G401 (cell line): ENCODE measurements at regions not wholly inside any gene's neighbourhood (a gene's known extent, or its start where the extent isn't known, plus 50 kb on each side); places are given as distances from the start of the nearest gene placed in this dataset.
"Not testable (repeated sequence)": the region's sequence is repeated elsewhere in the genome, so short reads cannot be mapped to it uniquely, and the experiment has no call there.

Experiments
- DNase-seq: peaks from one replicate; pipeline ENCODE4 v3.0.0-alpha.2; 2015; ENCODE audit warnings: low spot score
- in situ Hi-C: cut with HindIII; loops from 2 replicates; pipeline ENCODE4 v1.10.0; 2016; ENCODE audit warnings: low sequenced_read_pairs, mixed read lengths

DNA sequence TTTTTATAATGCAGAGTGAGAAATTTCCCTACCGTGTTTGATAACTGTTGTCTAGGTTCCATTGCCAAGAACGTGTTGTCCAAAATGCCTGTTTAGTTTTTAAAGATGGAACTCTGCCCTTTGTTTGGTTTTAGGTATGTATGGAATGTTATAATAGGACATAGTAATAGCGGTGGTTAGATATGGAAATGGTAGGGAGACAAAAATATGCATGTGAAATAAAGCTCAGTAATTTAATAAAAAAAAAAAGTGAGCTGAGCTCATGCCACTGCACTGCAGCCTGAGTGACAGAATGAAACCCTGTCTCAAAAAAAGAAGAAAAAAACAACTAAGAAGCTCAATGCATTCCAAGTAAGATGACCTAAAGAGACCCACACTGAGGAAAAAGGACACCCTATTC lies 72.9 kb downstream of the ZNF783 start:
- in situ Hi-C loops: no loop called here
- DNase-seq: no peak

DNA sequence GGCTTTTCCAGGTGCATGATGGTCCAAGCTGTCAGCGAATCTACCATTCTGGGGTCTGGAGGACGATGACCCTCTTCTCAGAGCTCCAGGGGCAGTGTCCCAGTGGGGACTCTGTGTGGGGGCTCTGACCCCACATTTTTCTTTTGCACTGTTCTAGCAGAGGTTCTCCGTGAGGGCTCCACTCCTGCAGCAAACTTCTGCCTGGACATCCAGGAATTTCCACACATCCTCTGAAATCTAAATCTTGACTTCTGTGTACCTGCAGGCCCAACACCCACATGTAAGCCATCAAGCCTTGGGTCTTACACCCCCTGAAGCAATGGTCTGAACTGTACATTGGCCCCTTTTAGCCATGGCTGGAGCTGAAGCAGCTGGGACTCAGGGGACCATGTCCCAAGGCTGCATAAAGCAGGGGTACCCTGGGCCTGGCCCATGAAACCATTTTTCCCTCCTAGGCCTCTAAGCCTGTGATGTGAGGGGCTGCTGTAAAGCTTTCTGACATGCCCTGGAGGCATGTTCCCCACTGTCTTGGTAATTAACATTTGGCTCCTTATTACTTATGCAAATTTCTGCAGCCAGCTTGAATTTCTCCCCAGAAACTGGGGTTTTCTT lies 86.9 kb downstream of the ZNF783 start:
- in situ Hi-C loops: no loop called here

DNA sequence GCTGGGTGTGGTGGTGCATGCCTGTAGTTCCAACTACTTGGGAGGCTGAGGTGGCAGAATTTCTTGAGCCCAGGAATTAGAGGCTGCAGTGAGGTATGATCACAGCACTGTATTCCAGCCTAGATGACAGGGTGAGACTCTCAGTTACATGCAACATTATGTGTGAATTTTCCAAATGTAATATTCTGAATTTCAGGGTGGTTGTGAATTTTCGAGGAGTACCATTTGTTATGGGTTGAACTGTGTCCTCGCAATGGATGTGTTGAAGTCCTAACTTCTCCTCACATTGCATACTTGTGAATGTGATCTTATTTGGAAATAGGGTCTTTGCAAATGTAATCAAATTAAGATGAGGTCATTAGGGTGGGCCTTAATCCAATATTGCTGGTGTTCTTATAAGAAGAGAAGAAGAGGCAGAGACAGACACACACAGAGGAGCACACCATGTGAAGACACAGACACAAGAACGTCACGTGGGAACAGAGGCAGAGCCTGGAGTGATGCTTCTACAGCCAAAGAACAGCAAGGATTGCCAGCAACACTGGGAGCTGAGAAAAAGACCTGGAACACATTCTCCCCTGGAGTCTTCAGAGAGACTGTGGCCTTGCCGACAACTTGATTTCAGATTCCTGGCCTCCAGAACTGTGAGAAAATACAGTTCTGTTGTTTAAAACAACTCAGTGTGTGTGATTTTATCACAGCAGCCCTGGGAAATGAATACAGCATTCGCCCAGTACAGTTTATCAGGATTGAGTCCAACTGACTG lies 91.9 kb downstream of the ZNF783 start:
- in situ Hi-C loops: no loop called here
- DNase-seq: peak; percentile 68

More for the DNA sequence above, 86.9 kb downstream of the ZNF783 start:
- no peak for DNase-seq

DNA sequence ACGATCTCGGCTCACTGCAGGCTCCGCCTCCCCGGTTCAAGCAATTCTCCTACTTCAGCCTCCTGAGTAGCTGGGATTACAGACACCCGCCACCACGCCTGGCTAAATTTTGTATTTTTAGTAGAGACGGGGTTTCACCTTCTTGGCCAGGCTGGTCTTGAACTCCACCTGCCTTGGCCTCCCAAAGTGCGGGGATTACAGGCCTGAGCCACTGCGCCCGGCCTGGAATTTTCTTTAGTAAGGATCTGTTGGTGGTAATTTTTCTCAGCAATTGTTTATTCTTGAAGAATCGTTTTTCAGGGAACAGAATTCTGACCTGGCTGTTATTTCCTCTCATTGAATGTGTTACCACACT lies 93.0 kb downstream of the ZNF783 start:
- DNase-seq, in situ Hi-C loops: not testable (repeated sequence)

DNA sequence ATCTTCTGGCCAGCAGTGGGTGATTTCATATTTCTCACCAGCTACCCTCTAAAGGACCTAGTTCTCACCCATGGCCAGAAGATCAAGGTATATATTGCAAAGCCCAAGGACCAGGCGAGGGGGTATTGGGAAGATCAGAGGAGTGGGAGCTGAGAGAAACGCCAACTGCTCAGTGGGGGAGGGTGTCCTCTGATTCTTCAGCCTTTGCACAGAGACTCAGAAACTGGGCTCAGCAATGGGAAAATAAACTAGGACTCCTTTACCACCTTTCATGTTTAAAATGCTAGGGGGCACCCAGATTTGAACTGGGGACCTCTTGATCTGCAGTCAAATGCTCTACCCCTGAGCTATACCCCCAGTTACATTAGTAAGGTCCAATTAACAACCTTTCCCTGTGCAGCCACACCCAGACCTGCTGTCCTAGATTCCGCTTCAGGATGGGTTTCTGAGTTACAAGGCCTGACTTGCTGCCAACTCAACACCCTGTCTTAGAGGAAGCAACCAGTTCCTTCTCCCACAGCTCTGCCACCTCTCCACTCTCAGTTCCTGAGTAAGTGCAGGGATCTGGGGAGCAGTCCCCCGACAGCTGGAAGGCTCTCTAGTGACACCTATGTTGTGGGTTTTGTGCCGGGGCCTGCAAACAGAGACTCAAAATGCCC lies 93.5 kb downstream of the ZNF783 start:
- in situ Hi-C loops: no loop called here
- DNase-seq: peak; percentile 58

DNA sequence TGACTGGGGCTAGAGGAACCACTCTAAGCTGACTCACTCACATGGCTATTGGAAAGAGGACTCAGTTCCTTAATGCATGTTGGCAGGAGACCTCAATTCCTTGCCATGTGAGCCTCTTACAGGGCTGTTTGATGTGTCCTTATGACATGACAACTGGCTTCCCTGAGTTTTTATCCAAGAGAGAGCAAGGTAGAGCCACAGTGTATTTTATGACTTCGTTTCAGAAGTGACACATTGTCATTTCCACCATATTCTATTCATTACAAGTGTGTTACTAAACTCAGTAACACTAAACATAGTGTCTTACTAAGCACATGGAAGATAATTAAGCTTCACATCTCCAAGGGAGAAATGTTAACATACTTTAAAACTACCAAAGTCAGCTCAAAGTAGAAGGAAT lies 98.2 kb downstream of the ZNF777 start:
- in situ Hi-C loops: no loop called here
- DNase-seq: no peak

- in situ Hi-C loops: no loop called here
- DNase-seq: no peak
These were observed 93.3 kb downstream of the ZNF777 start for GRCh38 chr7:149367418-149368180.

DNA sequence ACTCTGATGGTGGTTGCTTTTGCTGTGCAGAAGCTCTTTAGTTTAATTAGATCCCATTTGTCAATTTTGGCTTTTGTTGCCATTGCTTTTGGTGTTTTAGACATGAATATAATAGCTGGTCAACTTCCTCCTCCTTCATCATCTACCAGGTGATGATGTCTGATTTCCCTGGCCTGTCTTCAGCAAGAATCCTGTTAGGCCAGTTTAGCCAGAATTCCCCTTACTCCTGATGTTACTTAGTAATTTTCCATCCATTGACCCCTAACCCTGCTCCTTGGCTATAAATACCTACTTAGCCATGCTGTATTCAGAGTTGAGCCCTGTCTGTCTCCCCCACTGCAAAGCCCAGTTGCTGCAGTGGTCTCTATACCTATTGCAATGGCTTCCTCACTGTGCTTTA lies 91.4 kb downstream of the ZNF777 start:
- in situ Hi-C loops: no loop called here

GRCh38 chr7:149370790-149371189 lies 90.1 kb downstream of the ZNF777 start:
- in situ Hi-C loops: no loop called here
- no peak for DNase-seq

More for the DNA sequence above, 91.4 kb downstream of the ZNF777 start:
- no peak for DNase-seq

- in situ Hi-C loops: no loop called here
- DNase-seq: no peak
These were observed 87.8 kb downstream of the ZNF777 start for GRCh38 chr7:149373089-149373488.

GRCh38 chr7:149375234-149376008 lies 85.4 kb downstream of the ZNF777 start:
- in situ Hi-C loops: no loop called here
- DNase-seq: no peak

DNA sequence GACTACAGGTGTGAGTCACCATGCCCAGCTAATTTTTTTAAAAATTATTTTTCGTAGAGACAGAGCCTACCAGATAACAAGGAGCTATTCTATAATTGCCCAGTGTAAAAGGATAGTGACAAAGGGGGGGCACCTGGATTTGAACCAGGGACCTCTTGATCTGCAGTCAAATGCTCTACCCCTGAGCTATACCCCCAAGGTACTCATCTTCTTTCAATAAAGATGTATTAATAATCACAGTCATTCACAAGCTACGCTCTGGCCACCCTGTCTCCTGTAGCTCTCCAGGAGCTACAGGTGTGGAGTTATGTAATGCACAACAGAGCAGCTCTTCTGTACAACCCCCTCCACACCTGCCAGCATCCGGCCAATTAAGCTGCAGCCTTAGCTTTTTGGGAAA lies 83.5 kb downstream of the ZNF777 start:
- in situ Hi-C loops: no loop called here
- DNase-seq: no peak

- no peak for DNase-seq
- in situ Hi-C loops: no loop called here
These were observed 81.2 kb downstream of the ZNF777 start for GRCh38 chr7:149379625-149380024.

DNA sequence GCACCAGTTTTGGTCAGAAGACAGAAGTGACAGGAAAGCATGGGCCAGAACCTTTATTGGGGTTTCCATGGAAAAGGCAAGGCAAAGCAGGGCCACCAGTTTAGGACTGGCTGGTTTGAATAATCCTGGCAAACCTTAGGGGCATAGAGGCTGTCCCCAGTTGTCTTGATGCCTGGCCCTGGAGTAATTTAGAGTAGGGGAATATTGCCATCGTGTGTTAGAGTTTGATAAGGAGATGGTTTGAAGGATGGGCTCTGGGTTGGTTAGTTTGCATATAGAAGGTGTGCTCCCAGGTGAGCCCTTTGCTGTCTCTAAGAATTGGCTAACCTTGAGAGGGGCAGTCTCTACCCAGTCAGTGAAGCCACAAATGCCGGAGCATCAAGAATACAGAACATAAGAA lies 79.6 kb downstream of the ZNF777 start:
- in situ Hi-C loops: no loop called here
- no peak for DNase-seq
